ENCODE measurements at regions not wholly inside any gene's neighbourhood (a gene's known extent, or its start where the extent isn't known, plus 50 kb on each side); places are given as distances from the start of the nearest gene placed in this dataset.
A peak's percentile ranks its signal among the peaks of the same experiment; 100 is the strongest.

DNA sequence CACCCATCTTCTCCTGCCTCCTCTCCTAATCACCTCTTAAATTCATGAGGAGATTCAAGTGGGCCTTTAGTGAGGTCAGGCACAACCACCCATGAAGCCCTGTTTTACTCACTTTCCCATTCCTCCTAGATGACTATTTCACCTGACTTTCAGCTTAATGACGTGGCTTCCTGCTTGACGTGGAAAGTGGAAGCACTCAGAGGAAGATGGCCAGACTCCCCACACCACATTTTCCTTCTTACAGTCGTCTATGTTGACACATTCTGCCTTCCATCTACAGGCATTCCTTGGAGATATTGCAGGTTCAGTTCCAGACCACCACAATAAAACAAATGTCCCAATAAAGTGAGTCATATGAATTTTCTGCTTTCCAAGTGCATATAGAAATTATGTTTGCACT is 146.4 kb upstream of the TAS2R1 start:
- H3K4me2 ChIP-seq (ENCODE audit: insufficient read depth, insufficient read length, low read length) = no peak overlapping the region
- no peak overlapping the region for H2AK5ac ChIP-seq (ENCODE audit: insufficient read length, low read length)
- no peak overlapping the region for H2AFZ ChIP-seq (ENCODE audit: low read length)
- H3K9me3 ChIP-seq (ENCODE audit: control insufficient read depth, low read depth, low read length) = no peaks in the 10 kb centered on the region
- Mint-ChIP-seq H3K4me3 (no peak overlapping the region), H3K9me3 (peaks cover 0 to 3% of the 10 kb centered on the region in 2 experiments; a peak in 1 of 5 replicates), H3K4me1 (no peaks in the 10 kb centered on the region), H3K36me3 (ENCODE audit: insufficient read depth in 1 of 3, low read depth in 3 of 3) (peaks cover 0 to 4% (median 0%) of the 10 kb centered on the region in 3 experiments; a peak in 1 of 7 replicates), H3K27me3 (ENCODE audit: low read depth) (no peaks in the 10 kb centered on the region), H3K27ac (peak overlapping the region in 1 of 3 experiments; percentile 12; a peak in 2 of 7 replicates)
- H3K79me1 ChIP-seq (ENCODE audit: insufficient read depth, low read depth, low read length, poor library complexity, severe bottlenecking) = no peaks in the 10 kb centered on the region
- no peak overlapping the region for H3K18ac ChIP-seq (ENCODE audit: insufficient read length, low read depth, low read length)
- no peak overlapping the region for H3T11ph ChIP-seq (ENCODE audit: low read length)
- WGBS (ENCODE audit: extremely low coverage, insufficient read length, low lambda C conversion rate) = no CpG with 5 or more reads among the region's 3 CpGs
- H3K9ac ChIP-seq (ENCODE audit: extremely low read depth, insufficient read length, low read length) = no peak overlapping the region
- no peak overlapping the region for H2BK5ac ChIP-seq (ENCODE audit: insufficient read length, low read length)
- no peak for DNase-seq
- no peak overlapping the region for H4K5ac ChIP-seq (ENCODE audit: insufficient read length, low read depth, low read length)
- H3K27ac ChIP-seq (ENCODE audit: insufficient read length, low read depth, low read length) = no peak overlapping the region
- no peaks in the 10 kb centered on the region for H3K27me3 ChIP-seq (ENCODE audit: insufficient read depth, low read length)
- no peak overlapping the region for H4K8ac ChIP-seq (replicated peaks; ENCODE audit: insufficient read length, low read depth, low read length)
- no peak overlapping the region for H2BK12ac ChIP-seq (ENCODE audit: insufficient read length, low read depth, low read length)
- TF ChIP-seq, protein P1, sequence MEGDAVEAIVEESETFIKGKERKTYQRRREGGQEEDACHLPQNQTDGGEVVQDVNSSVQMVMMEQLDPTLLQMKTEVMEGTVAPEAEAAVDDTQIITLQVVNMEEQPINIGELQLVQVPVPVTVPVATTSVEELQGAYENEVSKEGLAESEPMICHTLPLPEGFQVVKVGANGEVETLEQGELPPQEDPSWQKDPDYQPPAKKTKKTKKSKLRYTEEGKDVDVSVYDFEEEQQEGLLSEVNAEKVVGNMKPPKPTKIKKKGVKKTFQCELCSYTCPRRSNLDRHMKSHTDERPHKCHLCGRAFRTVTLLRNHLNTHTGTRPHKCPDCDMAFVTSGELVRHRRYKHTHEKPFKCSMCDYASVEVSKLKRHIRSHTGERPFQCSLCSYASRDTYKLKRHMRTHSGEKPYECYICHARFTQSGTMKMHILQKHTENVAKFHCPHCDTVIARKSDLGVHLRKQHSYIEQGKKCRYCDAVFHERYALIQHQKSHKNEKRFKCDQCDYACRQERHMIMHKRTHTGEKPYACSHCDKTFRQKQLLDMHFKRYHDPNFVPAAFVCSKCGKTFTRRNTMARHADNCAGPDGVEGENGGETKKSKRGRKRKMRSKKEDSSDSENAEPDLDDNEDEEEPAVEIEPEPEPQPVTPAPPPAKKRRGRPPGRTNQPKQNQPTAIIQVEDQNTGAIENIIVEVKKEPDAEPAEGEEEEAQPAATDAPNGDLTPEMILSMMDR (conservative IDR thresholded peaks at IDR 0.05) = no peak
- no peak overlapping the region for H3K23ac ChIP-seq (ENCODE audit: insufficient read length, low read depth, low read length)
- no peak overlapping the region for H2BK120ac ChIP-seq (ENCODE audit: low read depth, low read length, poor library complexity, severe bottlenecking)
- H3K56ac ChIP-seq (ENCODE audit: insufficient read length, low read depth, low read length) = no peak overlapping the region
- H3K79me2 ChIP-seq (ENCODE audit: insufficient read depth, low read length) = no peaks in the 10 kb centered on the region
- H3K23me2 ChIP-seq (ENCODE audit: insufficient read length, low read depth, low read length, poor library complexity, severe bottlenecking) = no peaks in the 10 kb centered on the region
- no peak overlapping the region for H2BK20ac ChIP-seq (ENCODE audit: low read depth, low read length, poor library complexity, severe bottlenecking)
- H3K4me1 ChIP-seq (ENCODE audit: insufficient read depth, low read length) = no peaks in the 10 kb centered on the region
- no peak overlapping the region for H3K14ac ChIP-seq (ENCODE audit: insufficient read depth, low read length)
- H4K20me1 ChIP-seq (ENCODE audit: control insufficient read depth, insufficient read depth, insufficient read length) = no peaks in the 10 kb centered on the region
- H4K91ac ChIP-seq (ENCODE audit: insufficient read length, low read depth, low read length) = no peak overlapping the region
- no peak overlapping the region for H2BK15ac ChIP-seq (ENCODE audit: low read depth, low read length)
- no peak overlapping the region for H3K4ac ChIP-seq (ENCODE audit: low read depth, low read length)
